Endodermal cell (in vitro differentiated cells): ENCODE measurements at regions not wholly inside any gene's neighbourhood (a gene's known extent, or its start where the extent isn't known, plus 50 kb on each side); places are given as distances from the start of the nearest gene placed in this dataset.

Source experiments
- DNase-seq: peaks from one replicate; pipeline ENCODE4 v3.0.0-alpha.2; 2017
- H3K27ac ChIP-seq: 2 replicates; pipeline ENCODE4 v1.5.1; 2013; ENCODE audit warnings: mild to moderate bottlenecking, low read depth, low read length, moderate library complexity
- H3K27me3 ChIP-seq: 2 replicates; pipeline ENCODE4 v1.6.1; 2013; ENCODE audit warnings: mild to moderate bottlenecking, low read length, moderate library complexity; ENCODE audit not compliant: insufficient read depth, control insufficient read depth, poor library complexity, severe bottlenecking
- H3K36me3 ChIP-seq: 2 replicates; pipeline ENCODE4 v1.7.0; 2013; ENCODE audit warnings: mild to moderate bottlenecking, low read length, moderate library complexity; ENCODE audit not compliant: control insufficient read depth, insufficient read depth
- H3K4me1 ChIP-seq: one replicate; pipeline ENCODE4 v1.7.0; 2013; ENCODE audit warnings: low read length; ENCODE audit not compliant: control insufficient read depth, insufficient read depth
- H3K4me3 ChIP-seq: 2 replicates; pipeline ENCODE4 v1.5.1; 2013; ENCODE audit warnings: mild to moderate bottlenecking, low read length, moderate library complexity
- H3K9ac ChIP-seq: 2 replicates; pipeline ENCODE4 v1.6.1; 2013; ENCODE audit warnings: mild to moderate bottlenecking, low read length, moderate library complexity; ENCODE audit not compliant: poor library complexity, severe bottlenecking; ENCODE audit errors: extremely low read depth
- H3K9me3 ChIP-seq: 2 replicates; pipeline ENCODE4 v1.6.1; 2013; ENCODE audit warnings: mild to moderate bottlenecking, low read length, moderate library complexity; ENCODE audit not compliant: control insufficient read depth
- H3K27ac Mint-ChIP-seq: 2 replicates; pipeline ENCODE4 v1.8.0; 2020; ENCODE audit warnings: mixed read lengths
- H3K27me3 Mint-ChIP-seq: 2 replicates; pipeline ENCODE4 v1.8.0; 2021; ENCODE audit warnings: mild to moderate bottlenecking, mixed read lengths; ENCODE audit not compliant: insufficient read depth
- H3K36me3 Mint-ChIP-seq: 2 replicates; pipeline ENCODE4 v1.8.0; 2020; ENCODE audit warnings: low read depth, mixed read lengths
- H3K4me1 Mint-ChIP-seq: 2 replicates; pipeline ENCODE4 v1.8.0; 2020; ENCODE audit warnings: mixed read lengths
- H3K4me3 Mint-ChIP-seq: 2 replicates; pipeline ENCODE4 v1.8.0; 2020; ENCODE audit warnings: mild to moderate bottlenecking, moderate library complexity, mixed read lengths
- H3K9me3 Mint-ChIP-seq: 2 replicates; pipeline ENCODE4 v1.8.0; 2020; ENCODE audit warnings: mild to moderate bottlenecking, mixed read lengths
- WGBS, 2 experiments: methylation state at CpG; one replicate each; pipeline versions ENCODE4 v1.1.5 to v1.1.7; 2013; ENCODE audit warnings: missing lambda C conversion rate in 2 of 2, mixed read lengths in 1 of 2; ENCODE audit not compliant: insufficient coverage in 1 of 2, insufficient read length in 1 of 2; 5-methylcytosine and 5-hydroxymethylcytosine counted together
- TF ChIP-seq, protein P1 (sequence below): fragments of 200-600 bp; sonication (generic); conservative IDR thresholded peaks from 2 replicates; pipeline ENCODE4 v1.5.0; 2021; ENCODE audit warnings: antibody characterized with exemption, mild to moderate bottlenecking

DNA sequence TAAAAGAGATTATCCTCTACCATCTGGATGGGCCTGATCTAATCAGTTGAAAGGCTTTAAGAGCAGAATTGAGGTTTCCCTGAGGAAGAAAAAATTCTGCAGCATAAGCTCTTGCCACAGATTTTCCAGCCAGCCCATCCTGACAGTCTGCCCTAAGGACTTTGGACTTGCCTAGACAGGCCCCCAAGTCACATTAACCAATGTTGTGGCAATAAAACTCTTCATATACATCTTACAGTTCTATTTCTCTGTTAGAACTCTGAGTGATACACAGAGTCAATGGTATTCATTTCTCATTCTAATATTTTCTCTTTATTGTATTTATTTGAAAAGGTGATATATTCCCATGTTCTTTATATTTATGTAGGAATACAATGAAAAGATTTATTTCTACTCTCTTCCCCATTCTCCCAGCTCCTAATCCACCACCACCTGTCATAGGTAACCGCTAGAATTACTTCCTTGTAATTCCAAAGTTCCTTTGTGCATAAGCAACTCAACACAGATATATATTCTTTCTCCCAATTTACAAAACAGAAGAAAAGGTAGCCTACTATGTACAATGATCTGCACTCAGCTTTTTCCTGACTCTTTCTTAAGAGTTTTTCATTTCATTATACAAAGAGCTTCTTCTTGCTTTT lies 182.1 kb downstream of the CAPZA3 start:
- H3K4me3 ChIP-seq = no peak overlapping the region
- no peaks in the 10 kb centered on the region for H3K4me1 ChIP-seq
- 97 to 100% methylated on average over 1 of the region's 1 CpG for WGBS, 2 experiments
- Mint-ChIP-seq H3K4me3 (no peak overlapping the region), H3K27ac (no peak overlapping the region), H3K27me3 (no peaks in the 10 kb centered on the region), H3K9me3 (peaks cover 4% of the 10 kb centered on the region), H3K36me3 (no peaks in the 10 kb centered on the region), H3K4me1 (peaks cover 2% of the 10 kb centered on the region)
- H3K9me3 ChIP-seq = no peaks in the 10 kb centered on the region
- no peak overlapping the region for H3K9ac ChIP-seq
- no peak for DNase-seq
- H3K27me3 ChIP-seq = no peaks in the 10 kb centered on the region
- no peaks in the 10 kb centered on the region for H3K36me3 ChIP-seq
- TF ChIP-seq, protein P1, sequence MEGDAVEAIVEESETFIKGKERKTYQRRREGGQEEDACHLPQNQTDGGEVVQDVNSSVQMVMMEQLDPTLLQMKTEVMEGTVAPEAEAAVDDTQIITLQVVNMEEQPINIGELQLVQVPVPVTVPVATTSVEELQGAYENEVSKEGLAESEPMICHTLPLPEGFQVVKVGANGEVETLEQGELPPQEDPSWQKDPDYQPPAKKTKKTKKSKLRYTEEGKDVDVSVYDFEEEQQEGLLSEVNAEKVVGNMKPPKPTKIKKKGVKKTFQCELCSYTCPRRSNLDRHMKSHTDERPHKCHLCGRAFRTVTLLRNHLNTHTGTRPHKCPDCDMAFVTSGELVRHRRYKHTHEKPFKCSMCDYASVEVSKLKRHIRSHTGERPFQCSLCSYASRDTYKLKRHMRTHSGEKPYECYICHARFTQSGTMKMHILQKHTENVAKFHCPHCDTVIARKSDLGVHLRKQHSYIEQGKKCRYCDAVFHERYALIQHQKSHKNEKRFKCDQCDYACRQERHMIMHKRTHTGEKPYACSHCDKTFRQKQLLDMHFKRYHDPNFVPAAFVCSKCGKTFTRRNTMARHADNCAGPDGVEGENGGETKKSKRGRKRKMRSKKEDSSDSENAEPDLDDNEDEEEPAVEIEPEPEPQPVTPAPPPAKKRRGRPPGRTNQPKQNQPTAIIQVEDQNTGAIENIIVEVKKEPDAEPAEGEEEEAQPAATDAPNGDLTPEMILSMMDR = no peak
- no peak overlapping the region for H3K27ac ChIP-seq

DNA sequence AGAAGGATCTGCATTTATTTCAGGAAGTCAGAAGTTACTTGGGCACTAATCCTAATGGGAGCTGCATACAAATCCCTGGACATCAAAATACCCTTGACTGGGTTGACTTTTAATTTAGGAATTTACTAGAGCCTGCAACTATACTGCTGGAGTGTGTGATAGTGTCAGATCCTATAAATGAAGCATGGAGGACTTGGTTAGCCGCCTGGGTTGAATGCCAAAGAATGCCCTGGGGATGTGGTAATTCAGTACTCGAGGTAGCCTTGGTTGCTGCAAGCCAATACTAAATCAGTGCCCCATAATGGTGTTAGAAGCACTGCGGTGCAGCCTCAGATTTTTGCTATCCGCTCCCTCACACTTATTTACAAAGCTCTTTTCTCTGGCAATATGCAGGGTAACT lies 184.9 kb downstream of the CAPZA3 start:
- no peak overlapping the region for H3K9ac ChIP-seq
- Mint-ChIP-seq H3K36me3 (no peaks in the 10 kb centered on the region), H3K27me3 (no peaks in the 10 kb centered on the region), H3K9me3 (peaks cover 4% of the 10 kb centered on the region), H3K4me1 (peaks cover 2% of the 10 kb centered on the region), H3K4me3 (no peak overlapping the region), H3K27ac (no peak overlapping the region)
- no peak overlapping the region for H3K4me3 ChIP-seq
- H3K9me3 ChIP-seq = no peaks in the 10 kb centered on the region
- 94 to 100% methylated on average over 4 of the region's 4 CpGs for WGBS, 2 experiments
- DNase-seq = no peak
- H3K27ac ChIP-seq = no peak overlapping the region
- no peaks in the 10 kb centered on the region for H3K27me3 ChIP-seq
- H3K4me1 ChIP-seq = no peaks in the 10 kb centered on the region
- H3K36me3 ChIP-seq = no peaks in the 10 kb centered on the region
- TF ChIP-seq, protein P1 = no peak

DNA sequence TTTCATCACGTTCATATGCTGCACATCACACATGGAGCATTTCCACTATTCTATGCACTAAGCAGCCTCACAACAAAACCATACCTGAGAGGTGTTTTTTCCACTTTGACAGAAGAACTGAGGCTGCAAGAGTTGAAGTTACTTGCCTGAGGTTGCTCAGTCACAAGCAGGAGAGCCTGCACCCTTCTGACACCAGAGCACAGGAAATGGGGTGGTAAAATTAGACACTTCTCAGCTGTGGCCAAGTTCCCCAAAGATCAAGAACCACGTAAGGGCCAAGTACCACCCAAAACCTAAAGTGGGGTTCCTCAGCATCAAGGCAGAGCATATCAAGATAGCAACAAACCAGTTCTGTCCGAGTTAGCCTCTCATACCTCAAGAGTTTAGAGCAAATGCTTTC lies 185.8 kb downstream of the CAPZA3 start:
- H3K4me1 Mint-ChIP-seq = peaks cover 2% of the 10 kb centered on the region
- H3K27me3 Mint-ChIP-seq = no peaks in the 10 kb centered on the region
- no peak overlapping the region for H3K4me3 Mint-ChIP-seq
- H3K4me1 ChIP-seq = no peaks in the 10 kb centered on the region
- no peak overlapping the region for H3K9ac ChIP-seq
- H3K9me3 Mint-ChIP-seq = peaks cover 3% of the 10 kb centered on the region
- no peak overlapping the region for H3K27ac Mint-ChIP-seq
- TF ChIP-seq, protein P1 = no peak
- no peaks in the 10 kb centered on the region for H3K36me3 Mint-ChIP-seq
- no peaks in the 10 kb centered on the region for H3K27me3 ChIP-seq
- DNase-seq = no peak
- no peak overlapping the region for H3K27ac ChIP-seq
- no peaks in the 10 kb centered on the region for H3K9me3 ChIP-seq
- no peak overlapping the region for H3K4me3 ChIP-seq
- 89 to 94% methylated on average over 2 to 3 of the region's 3 CpGs for WGBS, 2 experiments
- no peaks in the 10 kb centered on the region for H3K36me3 ChIP-seq
